Stimulated activated CD8-positive, alpha-beta memory T cell treated with anti-CD3 and anti-CD28 coated beads, Interleukin-4, amount 100 ng/mL, for 4 hours (primary cell): ENCODE measurements at regions not wholly inside any gene's neighbourhood (a gene's known extent, or its start where the extent isn't known, plus 50 kb on each side); places are given as distances from the start of the nearest gene placed in this dataset.
"Not testable (repeated sequence)": the region's sequence is repeated elsewhere in the genome, so short reads cannot be mapped to it uniquely, and the experiment has no call there.

Experiments
- DNase-seq, 2 donors: peaks; one replicate each; pipeline ENCODE4 v3.0.0-alpha.2; 2020; ENCODE audit warnings: low read depth in 2 of 2, low spot score in 1 of 2

DNA sequence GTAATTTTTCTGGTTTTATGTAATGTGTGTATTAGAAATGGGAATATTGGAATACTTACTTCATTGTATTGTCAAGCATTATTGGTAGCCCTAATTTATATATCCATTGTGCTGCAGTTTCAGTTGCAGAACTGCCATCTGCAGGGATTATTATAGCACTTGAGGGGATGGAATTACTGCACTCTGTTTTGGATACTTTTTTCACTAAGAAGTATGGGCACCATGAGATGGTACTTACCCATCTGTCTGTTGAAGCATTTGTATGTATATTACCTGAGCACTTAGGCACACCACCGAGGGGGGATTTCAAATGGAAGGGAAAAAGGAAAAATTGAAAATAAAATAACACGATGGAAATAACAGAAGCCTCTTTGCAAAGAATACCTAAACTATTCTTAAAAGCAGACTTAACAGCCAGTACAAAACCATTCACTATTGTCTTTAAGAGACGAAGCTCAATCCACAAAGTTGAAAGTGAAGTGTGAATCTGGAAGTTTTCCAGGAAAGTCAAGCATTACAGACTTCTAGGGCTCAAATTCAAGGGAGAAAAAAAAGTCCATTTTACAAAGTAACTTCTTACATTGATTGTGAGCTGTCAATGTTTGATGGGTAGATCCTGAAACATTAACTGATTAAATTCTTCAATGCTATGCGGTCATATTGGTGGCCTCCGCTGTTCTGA is 318.7 kb downstream of the SOX4 start:
- no peak for DNase-seq

GRCh38 chr6:21914121-21914973 is 320.8 kb downstream of the SOX4 start:
- DNase-seq = peak in 1 of 2 donors; percentile 16

DNA sequence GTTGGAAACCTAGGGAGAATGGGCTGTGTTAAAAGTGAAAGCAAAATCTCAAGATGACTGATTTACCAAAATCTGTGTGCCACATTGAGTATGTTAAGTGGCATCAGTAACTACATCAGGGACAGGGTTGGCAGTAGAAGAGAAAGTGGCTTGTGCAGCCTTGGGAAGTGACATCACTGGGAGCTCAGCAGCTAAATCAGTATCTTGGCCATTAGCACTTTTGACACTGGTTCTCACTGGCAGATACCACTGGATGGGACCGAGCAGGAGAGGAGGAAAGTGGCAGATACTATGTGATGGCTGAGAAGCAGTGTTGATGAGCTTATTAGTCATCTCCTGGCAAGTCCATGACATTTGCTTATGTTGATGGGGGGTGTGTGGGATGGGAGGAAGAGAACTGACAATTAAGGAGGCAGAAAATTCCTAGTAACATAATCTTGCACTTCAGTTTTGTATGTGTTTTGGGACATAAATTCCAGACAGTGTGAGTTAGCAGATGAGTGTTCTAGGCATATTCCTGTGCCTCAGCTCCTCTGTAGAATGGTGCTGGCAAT is 322.2 kb downstream of the SOX4 start:
- no peak for DNase-seq

- no peak for DNase-seq
These were observed 324.5 kb downstream of the SOX4 start for GRCh38 chr6:21918041-21918440.

GRCh38 chr6:21918666-21919065 is 325.1 kb downstream of the SOX4 start:
- DNase-seq = no peak

DNA sequence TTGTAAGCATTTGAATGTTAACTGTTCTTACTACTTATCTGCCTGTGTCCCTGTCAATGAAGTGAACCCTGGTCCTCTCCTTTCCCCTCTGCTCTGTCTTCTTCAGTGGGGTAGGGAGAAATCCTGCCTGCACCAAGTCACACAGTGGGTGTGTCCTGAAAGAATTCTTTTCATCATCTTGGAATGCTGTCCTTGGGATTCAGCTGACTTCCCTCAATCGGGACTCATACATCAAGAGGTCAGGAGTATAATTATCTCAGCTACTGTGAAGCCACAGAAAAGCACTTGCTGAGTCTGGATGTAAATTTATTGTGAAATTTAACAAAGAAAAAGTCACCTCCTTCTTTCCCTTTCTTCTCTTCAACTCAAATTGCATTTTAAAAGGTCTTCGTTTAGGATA is 328.5 kb downstream of the SOX4 start:
- no peak for DNase-seq

DNA sequence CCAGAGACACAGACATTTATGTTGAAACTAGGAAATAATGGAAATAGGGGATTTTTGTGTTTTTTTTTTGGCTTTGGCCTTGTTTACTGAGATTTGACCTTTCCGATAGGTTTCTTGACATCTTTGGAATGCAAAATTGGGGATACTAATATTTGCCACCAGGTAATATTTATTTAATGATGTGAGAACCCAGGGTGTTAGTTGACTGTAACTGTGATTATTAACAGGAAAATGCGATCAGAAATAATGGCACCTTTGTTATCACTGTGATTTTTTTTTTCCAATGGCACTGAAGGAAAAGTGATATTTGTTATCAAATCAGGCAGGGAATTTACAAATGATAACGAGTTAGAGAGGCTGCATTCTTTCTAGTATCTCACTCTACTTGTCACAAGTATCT is 330.5 kb downstream of the SOX4 start:
- DNase-seq = no peak

DNA sequence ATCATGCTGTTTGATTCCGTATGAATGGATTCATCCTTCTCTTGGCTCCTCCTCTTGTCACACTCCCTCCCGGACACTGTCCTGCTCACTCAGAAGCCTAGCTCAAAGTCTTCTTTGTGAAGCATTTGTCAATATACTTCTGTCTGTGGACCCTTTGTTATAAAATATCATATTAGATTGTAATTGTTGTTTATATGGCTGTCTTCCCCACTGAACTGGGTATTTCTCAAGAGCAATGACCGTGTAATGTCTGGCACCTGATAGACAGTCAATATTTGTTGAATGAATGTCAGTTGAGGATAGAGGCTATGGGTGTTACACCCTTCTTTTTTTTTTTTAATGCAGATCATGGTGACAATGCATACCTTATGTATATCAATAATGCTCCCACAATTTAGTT is 335.3 kb downstream of the SOX4 start:
- DNase-seq = no peak

GRCh38 chr6:21931641-21932335 is 338.2 kb downstream of the SOX4 start:
- no peak for DNase-seq

- no peak for DNase-seq
These were observed 339.8 kb downstream of the SOX4 start for GRCh38 chr6:21933351-21933750.

- DNase-seq = no peak
These were observed 341.6 kb downstream of the SOX4 start for GRCh38 chr6:21935142-21935541.

GRCh38 chr6:21935561-21936028 is 342.0 kb downstream of the SOX4 start:
- DNase-seq = no peak

- DNase-seq = no peak
These were observed 343.9 kb downstream of the SOX4 start for GRCh38 chr6:21937466-21937865.

DNA sequence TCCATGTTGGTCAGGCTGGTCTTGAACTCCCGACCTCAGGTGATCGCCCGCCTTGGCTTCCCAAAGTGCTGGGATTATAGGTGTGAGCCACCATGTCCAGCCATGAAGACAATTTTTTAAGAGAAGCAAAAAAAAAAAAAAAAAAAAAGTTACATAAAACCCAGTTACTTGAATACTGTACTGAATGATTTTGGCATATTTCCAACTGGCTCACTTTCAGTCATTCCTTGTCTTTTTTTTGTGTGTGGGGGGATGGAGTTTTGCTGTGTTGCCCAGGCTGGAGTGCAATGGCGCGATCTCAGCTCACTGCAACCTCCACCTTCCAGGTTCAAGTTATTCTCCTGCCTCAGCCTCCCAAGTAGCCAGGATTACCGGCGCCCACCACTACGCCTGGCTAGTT is 345.5 kb downstream of the SOX4 start:
- not testable (repeated sequence) for DNase-seq

DNA sequence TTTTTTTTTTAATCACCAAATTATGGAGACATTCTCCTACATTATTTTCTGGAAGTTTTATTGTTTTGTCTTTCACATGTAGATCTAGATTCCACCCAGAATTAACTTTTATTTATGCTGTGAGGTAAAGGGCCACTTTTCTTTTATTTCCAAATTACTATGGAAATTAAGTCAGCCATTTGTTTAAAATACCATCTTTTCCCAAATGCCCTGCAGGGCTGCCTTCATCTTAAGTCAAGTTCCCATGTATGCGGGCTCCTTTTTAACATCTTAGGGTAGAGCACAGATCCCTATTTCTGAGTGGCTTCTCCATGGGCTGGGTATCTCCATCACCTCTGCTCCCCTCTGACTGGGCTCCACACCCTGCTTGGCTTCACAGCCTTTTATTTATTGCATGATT is 348.4 kb downstream of the SOX4 start:
- no peak for DNase-seq

DNA sequence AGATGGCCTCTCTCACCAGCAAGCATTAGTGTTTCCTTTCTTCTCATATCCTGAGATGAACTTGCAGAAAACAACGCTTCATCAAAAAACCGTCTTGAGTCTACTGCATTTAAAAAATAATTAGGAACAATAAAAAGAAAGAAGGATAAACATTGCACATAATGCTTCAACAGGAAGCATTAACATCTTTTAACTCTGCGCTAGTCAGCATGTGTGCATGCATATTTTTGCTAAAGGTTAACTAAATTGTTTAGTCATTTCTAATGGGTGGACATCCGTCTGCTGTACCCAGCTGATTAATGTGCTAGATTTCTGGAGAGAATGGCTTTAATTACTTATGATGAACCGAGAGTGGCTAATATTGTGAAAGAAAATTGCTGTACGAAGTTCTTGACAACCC is 349.3 kb downstream of the SOX4 start:
- no peak for DNase-seq

DNA sequence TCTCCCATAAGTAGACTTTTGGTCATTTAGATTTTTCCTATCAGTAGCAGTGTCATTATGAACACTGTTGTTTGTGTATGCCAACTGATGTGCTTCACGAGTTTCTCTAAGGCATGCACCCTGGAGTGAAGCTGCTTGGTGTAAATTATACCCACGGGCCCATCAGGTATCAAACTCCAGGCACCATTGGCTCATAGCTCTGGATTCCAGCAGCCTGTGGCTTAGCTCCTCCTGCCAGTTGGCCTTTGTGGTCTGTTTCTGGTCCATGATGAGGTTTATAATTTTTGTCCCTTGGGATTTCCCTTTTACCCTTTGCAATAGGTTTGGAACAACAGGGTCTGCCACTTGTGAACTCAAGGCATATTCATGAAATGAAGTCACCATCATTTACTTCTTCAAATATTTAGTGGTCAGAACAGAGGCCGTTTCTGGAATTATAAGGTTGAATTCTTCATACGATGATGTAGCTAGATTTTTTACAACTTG is 350.5 kb downstream of the PRL start:
- no peak for DNase-seq

- DNase-seq = not testable (repeated sequence)
These were observed 349.6 kb downstream of the PRL start for GRCh38 chr6:21947227-21947626.

DNA sequence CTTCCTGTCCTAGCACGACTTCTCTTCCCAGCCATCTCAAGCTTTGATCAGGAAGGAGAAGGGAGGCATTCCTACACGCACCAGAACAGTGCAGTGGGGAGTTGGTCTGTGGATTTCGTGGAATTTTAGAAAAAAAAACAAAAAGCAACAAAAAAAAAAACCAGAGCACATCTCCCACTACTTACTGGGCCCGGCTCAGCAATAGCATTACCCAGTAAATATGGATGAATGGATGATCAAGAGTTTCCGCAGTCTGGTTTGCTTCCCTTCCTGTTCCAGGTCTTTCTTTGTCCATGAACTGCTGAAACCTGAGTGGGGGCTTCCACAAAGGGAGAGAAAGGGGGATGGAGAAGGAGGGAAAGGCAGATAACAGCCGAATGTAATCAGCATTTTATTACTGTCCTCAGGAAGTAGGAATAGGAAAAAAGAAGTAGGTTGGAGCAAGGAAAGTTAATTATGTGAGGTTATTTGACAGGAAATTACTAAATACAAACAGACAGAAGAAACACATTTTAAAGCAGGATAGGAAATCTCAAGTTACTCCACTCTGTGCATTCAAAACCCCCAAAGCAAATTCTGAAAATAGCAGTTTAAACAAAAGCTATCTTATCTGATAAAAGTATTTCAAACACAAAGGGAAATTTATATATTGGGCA is 349.0 kb downstream of the PRL start:
- no peak for DNase-seq

GRCh38 chr6:21949211-21949801 is 347.5 kb downstream of the PRL start:
- no peak for DNase-seq

DNA sequence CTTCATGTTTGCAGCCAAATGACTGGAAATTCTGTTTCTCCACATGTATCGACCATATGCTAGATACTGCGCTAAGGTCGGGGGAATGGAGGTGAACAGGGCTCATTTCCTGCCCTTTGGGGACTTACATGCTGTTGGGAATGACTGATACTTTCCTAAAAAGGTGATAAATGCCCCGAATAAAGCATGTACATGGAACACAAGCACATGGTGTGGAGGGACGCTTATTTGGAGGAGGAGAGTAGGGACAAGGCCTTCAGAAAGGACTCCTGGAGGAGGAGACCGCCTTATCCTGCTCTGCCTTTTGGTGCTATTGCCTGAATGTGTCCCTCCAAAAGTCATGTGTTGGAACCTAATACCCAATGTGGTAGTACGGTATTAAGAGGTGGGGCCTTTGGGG is 344.5 kb downstream of the PRL start:
- no peak for DNase-seq
